Hematopoietic multipotent progenitor cell treated with erythropoietin and hydrocortisone succinate and interleukin-3 and kit ligand, for 6 days (in vitro differentiated cells): ENCODE measurements at regions not wholly inside any gene's neighbourhood (a gene's known extent, or its start where the extent isn't known, plus 50 kb on each side); places are given as distances from the start of the nearest gene placed in this dataset.

ENCODE experiments used
- DNase-seq: peaks from one replicate; pipeline ENCODE4 v3.0.0-alpha.2; 2015

DNA sequence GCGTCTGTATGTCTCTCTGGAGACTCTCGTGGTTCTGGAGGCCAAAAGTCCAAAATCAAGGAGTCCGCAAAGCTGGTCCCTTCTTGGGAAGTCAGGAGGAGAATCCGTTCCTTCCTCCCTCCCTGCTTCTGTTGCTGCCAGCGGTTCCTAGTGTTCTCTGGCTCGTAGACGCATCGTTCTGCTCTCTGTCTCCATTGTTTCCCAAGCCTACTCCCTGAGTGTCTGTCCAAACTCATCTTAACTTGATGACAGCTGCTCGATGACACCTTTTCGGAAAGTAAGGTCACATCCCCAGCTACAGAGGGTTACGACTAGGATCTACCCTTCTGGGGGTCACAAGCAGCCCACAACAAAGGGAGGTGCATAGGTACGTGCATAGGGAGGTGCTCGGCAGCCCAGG lies 80.7 kb upstream of the FOXF1 start:
- no peak for DNase-seq

DNA sequence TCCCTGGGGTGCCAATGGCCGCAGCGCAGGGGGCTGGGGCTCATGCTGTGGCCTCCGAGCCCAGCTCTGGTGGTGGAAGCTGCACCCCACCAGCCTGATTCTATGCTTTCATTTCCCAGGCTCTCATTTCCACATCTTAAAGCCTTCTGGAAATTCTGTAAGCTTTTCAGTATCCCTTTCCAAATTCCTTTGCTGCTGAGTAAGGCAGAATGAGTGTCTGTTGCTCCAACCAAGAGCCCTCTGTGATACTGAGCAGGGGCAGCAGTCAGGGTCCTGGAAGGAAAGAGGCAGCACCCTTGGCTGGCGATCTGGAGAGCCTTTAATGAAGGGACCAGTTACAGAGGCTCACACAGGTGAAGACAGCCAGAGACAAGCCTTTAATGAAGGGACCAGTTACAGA lies 79.5 kb upstream of the FOXF1 start:
- DNase-seq = no peak

DNA sequence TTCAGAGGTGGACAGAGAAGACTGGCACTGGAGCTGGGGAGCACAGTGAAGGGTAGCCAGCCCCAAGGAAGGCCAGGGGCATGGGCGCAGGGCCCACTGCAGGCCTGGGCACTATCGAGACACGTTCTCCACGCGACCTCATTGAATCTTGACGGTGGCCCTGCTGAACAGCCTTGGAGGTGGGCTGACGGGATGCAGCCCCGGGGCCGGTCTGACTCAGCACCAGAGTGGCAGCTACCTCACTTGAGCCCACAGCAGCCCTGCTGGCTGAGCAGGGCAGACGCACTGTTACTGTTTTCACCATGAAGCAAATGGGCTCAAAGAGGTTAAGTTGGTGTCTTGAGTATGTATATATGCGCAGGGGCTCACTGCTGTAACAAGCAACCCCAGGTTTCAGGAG lies 78.8 kb upstream of the FOXF1 start:
- DNase-seq = no peak

DNA sequence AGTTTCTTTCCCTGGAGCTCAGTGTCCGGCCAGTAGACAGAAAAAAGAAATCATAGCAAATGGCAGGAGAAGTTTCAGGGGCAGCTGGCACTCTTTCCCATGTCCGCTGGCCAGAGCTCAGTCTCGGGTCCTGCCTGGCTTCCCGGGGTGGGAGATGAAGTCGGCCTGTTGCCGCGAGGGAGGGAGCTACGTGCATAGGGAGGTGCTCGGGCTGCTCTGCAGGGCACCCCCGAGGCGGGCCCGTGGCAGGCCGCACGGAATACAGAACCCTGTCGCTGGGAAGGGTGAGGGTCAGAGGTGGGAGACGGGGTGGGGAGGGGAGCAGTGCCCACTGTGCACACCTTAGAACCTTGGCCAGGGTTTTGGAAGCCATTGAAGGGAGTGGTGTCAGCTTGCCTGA lies 78.3 kb upstream of the FOXF1 start:
- DNase-seq = no peak

DNA sequence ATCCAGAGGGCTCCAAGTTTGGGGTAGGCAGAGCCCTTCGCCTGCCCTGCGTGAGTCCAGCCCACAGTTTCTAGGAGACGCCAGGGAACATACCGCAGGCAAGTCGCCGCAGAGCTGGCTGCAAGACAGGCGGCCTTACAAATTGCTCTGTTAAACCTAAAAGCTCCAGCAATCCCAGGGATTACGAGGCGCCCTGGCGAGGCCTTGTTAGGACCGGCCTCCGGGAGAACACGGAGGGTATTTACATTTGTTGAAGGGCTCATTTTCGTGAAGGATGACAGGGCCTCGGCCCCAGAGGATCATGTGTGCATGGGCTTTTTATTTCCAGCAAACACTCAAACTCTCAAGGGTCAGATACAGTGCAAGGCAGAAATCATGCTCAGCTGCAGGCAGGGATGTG lies 77.6 kb upstream of the FOXF1 start:
- DNase-seq = no peak

DNA sequence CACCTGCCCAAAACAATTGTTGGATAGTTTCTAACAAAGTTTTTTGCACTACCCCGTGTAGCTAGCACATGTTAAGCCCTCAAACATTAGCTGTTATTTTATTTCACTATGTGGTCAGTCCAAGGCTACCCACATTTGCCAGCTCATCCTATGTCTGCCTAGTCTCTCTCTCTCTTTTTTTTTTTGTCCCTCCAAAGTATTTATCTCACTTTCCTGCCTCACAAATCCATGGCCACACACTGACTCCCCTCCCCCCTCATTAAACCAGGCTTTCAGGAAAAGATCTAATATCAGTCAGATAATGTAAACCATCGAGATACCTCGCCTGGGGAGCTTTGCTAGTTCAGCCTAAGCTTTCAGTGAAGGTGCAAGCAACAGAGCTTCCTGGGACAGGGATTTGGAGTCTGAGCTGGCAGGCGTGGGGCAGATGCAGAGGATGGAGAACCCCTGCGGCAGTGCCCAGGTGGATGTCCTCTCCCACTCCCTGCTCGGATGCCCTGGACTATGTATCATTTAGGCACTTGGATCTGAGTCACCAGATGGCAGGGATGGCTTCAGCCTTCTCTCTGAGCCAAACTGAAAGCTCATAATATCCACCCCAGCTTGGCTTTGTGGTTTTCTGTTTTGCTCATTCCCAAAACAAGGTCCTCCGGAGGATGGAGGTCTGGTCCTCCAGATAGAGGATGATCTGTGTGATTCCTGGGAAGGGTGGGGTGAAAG lies 73.7 kb upstream of the FOXF1 start:
- DNase-seq = no peak

DNA sequence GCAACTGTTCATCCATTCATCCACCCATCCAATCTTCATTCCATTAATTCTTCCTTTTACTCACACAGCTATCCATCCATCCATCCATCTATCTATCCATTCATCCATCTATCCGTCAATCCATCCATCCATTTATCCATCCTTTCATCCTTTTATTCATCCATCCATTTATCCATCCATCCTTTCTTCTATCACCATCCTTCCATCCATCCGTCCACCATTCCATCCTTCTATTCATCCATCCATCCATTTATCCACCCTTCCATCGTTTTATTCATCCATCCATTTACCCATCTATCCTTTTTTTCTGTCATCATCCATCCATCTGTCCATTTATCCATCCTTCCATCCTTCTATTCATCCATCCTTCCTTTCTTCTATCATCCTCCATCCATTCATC lies 73.0 kb upstream of the FOXF1 start:
- no peak for DNase-seq

DNA sequence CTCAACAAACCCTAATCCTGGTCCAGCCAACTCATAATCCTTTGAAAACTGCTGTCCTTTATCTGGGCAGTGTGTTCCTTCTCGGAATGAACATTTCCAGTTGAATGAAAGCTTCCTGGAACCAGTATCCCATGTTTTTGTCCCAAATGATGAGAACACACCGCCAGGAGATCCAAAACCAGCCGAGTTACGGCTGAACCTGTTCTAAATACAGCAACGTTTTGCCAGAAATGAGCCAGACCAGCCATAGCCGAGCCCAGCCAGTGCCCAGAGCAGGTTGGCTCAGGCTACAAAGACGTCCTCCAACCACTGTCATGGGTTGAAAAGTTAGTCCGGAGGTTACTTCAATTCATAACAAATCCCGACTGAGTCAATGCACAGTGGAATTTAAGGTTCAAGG lies 67.6 kb upstream of the FOXF1 start:
- no peak for DNase-seq

DNA sequence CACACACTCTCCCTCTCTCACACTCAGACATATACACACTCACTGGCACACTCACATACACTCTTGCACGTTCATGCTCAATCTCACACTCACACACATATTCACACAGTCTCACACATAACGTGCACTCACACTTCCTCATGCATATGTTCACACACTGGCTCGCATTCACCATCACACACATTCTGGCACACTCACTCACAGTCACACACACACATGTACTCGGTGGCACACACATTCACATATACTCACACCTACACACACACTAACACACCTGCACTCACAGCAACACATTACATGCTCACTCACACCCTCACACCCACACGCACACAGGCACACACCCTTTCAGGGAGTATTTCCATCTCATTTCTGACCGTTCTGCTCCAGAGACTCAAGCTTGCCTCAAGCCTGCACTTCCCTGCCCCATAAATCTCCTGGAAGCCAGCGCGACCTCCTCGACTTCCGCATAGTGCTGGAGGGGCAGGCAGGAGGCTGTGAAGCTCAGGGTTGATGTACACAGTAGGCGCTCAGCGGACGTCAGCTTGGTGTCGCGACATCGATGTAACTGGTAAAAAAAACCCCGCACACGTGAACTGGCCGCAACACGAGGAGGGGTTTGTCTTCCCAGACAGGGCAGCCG lies 66.7 kb upstream of the FOXF1 start:
- DNase-seq = no peak

DNA sequence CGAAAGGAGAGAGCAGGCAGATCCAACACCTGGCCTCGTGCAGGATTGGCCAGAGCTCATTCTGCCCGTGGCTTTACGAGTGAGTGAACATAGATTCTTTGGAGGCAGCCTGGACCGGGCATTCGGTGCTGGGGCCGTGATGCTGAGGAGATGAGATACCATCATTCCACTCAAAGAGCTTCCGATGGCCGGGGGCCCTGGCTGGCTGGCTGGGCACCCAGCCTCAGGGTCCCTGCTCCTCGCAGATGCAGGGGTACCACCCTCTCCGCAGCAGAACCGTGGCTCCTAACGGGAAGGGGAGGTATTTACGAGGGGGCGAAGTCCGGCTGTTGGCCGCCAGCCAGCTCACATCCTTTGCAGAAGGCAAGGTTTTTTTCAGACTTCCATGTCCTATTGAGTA lies 66.1 kb upstream of the FOXF1 start:
- DNase-seq = no peak

DNA sequence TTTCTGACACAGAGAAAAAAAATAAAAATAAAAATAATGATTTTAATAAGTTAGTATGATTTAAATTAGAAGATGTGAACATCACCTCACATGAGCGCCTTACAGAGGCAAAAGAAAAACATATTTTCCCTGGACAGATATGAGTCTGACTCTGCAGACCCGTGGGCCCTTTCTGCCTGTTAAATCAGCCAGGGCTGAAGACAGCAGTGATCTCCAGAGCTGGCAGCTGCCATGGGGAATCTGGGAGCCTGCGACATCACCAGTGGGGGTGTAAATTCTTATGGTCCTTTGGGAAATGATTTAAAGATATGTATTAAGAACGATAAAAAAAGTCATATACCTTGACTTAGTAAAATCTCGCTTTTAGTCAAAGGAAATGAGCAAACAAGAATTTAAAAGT lies 65.7 kb upstream of the FOXF1 start:
- no peak for DNase-seq

DNA sequence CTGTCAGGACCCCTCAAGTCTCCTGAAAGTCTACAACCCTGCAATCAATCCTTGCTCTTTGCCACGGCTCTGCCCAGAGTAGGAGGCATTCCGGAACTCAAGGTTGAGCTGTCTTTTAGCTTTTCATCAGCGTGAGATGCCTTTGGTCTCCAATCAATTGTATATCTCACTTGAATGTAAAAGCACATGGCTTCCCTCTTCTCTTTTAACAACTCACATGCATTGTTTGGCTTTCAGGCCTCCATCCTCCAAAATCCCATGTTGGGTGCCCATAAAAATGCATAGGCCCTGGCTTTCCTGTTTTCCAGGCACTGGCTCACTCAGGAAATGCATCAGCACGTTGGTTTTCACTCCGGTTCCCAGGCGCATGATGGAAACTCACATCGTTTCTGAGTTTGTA lies 64.0 kb upstream of the FOXF1 start:
- no peak for DNase-seq

DNA sequence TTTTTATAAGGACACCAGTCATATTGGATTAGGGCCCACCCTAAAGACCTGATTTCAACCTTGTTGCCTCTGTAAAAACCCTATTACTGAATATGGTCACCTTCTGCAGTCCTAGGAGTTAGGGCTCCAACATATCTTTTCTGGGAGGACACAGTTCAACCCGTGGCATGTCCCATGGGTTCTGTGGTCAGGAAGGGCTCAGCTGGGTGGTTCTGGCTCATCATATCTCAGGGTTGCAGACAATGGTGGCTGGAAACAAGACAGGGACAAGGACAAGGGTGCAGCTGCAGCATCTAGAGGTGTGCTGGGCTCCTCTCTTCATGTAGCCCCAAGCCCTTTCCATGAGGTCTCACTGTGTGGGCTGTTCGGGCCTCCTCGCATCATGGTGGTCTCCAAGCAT lies 63.1 kb upstream of the FOXF1 start:
- DNase-seq = no peak

DNA sequence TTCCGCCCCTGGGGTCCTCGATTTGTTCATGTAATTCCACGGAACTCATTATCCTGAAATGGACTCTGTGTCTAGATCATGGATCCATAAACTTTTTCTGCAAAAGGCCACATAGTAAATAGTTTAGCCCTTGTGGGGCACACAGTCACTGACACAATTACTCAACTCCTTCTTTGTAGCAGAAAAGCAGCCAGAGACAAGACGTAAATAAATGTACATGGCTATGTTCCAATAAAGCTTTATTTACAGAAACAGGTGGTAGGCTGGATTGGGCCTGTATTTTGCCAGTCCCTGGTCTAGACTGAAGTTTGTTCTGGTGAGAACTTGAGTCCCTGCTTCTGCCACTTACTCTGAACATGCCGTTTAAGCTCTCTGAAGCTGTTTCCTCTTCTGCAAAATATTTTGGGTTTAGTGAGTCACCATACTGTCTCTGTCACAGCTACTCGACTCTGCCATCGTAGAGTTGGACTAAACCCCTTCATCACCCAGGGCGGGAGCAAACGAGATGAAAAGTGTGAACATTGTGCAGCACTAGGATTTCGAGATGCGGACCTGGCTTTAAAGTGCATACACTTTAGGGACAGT lies 61.9 kb upstream of the FOXF1 start:
- DNase-seq = no peak

DNA sequence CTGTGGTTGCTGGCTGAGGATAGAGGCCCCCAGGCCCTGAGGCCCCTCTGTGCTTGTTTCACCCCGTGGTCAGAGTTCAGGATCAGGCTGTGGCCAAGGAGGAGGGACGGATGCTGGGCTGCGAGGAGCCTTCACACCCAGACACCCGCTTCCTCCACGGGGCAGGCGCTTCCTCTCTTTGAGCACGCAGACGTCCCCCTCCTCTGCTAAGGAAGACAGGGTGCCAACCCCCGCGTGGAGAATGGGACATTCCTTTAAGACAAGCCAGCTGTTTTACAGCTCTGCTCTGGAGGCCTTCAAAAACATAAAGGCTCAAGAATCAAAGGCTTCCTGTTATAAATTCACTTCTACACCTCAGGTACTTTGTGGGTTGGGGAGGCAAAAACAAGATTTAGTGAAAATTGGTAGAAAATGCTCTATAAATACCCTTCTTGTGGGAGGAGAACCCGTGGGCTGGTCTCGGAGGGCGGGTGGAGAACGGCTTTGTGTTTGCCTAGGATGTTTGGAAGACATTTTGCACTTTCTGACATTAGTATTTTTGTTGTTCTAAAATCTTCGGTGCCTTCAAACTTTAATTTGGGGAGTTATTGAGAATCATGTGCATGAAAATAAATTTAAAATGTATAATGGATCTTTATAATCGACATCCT lies 60.8 kb upstream of the FOXF1 start:
- no peak for DNase-seq

DNA sequence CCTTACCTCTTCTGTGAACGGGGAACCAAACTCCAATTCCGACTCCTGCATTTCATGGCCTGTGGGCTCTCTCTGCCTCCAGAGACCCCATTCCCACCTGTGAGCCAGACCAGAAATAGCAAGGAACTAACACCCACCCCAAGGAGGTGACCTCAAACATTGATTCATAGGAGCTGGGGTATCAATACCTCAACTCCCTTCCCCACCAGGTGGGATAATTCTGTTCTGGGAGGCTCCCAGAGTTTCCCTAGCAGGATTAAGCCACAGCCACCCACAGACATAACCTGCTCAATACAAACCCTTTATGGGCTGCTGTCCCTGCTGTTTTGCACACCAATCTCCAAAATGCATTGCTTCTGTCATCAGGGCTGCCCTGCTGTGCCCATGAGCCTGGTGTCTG lies 59.6 kb upstream of the FOXF1 start:
- DNase-seq = no peak

DNA sequence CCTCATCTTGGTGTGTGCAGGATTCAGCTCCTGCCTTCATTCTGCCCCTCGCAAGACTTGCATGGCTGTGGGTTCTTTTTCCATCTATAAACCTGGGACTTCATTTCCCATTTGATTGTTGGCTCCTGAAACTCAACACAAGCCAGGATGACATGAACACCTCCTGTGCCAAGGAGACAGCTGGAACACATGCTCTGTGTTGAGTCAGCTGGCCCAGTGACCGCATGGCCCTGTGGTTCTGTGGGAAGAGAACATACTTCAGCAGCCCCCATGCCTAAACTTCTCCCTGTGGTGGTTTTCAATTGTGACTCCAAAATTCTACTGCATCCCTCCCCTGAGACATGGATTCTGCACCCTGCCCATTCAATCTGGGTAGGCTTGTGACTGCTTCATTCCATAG lies 57.9 kb upstream of the FOXF1 start:
- no peak for DNase-seq

DNA sequence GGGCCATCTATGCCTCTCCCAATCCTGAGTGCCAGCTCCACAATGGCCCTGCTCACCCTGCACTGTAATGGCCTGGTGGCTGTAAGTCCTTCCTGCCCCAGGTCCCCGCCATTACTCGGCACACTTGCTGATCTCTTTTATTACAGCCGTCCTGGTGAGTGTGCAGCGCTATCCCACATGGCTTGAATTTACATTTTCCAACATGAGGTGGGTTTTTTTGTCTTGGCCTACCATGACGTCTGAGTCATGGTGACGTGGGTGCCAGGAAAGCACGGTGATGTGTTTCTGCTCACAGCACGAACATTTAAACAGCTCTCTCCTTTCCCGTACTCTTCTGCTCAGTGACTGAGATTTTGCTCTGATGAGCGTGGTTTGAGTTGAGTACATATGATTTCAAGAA lies 55.2 kb upstream of the FOXF1 start:
- no peak for DNase-seq

DNA sequence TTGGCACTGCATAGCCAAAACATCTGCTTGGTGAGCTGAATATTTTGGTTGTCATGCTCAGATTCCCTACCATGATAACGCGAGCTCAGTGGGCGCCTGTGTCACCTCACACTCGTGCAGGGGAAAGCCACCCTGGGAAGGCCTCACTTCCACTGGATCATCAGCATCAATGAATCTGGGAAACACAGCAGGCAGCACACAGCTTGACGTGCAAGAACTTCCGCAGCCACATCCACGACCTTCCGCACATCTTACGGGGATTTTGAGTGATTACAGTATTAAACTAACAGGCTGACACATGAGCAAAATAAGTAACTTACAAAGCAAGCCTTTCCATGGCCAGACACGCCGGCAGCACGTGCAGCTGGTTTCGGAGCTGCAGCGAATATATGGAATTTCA lies 54.7 kb upstream of the FOXF1 start:
- no peak for DNase-seq

DNA sequence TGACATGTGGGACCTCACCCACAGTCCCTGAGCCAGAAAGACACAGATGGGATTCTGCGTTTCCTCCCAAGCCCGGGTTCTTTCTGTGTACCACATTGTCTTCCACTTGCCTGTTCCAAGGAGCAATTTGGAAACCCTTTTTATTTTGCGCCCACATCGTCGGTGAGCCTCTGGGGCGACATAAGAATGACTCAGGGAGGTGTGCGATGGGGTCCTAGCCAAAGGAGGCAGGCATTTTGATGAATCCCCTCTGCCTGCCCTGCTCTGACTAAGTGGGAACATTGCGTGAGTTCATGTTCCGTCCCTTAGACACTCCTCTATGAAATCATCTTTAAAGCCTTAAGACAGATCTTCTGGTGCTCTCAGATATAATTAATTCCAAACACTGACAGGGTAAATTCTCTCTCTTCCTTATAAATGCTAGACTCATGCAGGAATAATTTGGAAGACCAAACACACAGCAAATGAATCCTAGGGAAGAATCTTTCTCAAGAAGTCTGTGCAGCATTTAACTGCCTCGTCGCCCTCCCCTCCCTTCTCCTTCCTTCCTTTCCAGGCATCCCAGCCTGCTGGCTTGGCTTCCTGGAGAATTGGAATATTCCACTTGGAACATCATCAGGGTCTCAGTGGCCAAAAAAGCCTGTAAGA lies 52.7 kb upstream of the FOXF1 start:
- no peak for DNase-seq

DNA sequence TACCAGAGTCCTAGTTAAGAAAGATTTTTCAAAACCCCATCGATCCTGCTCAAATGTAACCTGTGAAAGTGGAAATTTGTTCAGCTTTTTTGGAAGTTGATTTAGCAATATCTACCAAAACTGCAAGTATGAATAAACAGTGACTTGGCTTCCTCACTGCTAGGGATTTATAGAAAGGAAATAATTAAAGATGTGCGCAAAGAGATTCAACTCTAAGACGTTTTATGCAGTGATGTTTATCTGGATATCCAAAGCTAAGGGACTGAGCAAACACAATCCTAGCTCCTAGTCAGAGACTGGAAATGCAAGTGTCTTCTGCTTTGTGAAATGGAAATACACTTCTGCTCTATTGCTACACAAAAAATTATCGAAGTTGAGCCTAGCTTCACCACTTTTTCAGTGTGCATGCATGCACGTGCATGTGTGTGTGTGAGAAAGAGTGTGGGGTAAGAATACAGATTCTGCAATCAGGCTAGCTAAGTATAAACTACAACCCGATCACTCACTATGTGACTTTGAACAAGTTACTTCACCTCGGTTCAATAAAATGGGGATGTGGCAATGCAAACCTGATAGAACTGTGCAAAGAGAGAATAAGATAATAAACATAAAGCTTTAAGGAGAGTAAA lies 52.1 kb upstream of the FOXF1 start:
- no peak for DNase-seq

DNA sequence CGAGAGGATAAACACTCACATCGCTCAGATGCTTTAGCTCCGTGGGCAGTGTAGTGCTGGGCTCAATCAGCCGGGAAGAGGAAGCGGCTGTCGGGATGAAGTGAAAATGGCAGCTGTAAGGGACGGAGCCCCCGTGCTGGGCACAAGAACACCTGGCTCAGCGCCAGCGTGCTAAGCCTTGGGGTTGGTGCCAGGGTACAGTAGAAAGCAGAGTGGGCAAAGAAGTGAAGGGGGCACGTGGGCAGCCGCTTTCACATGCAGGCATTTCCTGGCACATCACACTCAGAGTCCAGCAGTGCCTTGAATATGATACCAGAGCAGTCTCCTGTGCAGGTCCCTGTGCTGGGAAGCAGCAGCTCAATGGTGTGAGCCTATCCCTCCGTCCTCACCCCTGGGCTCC lies 51.1 kb upstream of the FOXF1 start:
- no peak for DNase-seq
